RWPE1 (cell line): ENCODE measurements at regions not wholly inside any gene's neighbourhood (a gene's known extent, or its start where the extent isn't known, plus 50 kb on each side); places are given as distances from the start of the nearest gene placed in this dataset.
A peak's percentile ranks its signal among the peaks of the same experiment; 100 is the strongest.

Experiments used
- CTCF ChIA-PET: fragments of 350-600 bp; sonication (Branson Sonifier 250); formaldehyde crosslinking; extraction: SDS; loops from one replicate; lab custom pipeline; 2021; lab: Yijun Ruan, JAX
- POLR2A ChIA-PET: fragments of 400-600 bp; formaldehyde crosslinking; extraction: SDS; loops from one replicate; lab custom pipeline; 2020; ENCODE audit warnings: antibody characterized with exemption; ENCODE audit not compliant: low non-redundant PET; lab: Yijun Ruan, JAX
- DNase-seq: peaks from one replicate; pipeline ENCODE4 v3.0.0; 2012; ENCODE audit warnings: low spot score
- H3K27ac ChIP-seq: fragments of 450-650 bp; 2 replicates; pipeline ENCODE4 v1.5.1; 2017
- CTCF ChIP-seq: fragments of 450-650 bp; conservative IDR thresholded peaks from 2 replicates; pipeline ENCODE4 v1.5.1; 2017; ENCODE audit warnings: low read depth, mild to moderate bottlenecking

GRCh38 chr10:105798328-105798889 lies 1157.3 kb downstream of the SORCS3 start:
- ChIA-PET POLR2A (no interaction called here), CTCF (interaction anchor here (0.6 kb wide), 1 partner anchor 411 kb away, joined by 3 read pairs; no protein-coding TSS in a partner anchor)
- DNase-seq = no peak

GRCh38 chr10:105797234-105797890 lies 1156.3 kb downstream of the SORCS3 start:
- ChIA-PET CTCF (interaction anchor here (0.6 to 0.7 kb wide), 3 partner anchors 64 to 648 kb away, joined by 3 to 4 read pairs (median 3); no protein-coding TSS in a partner anchor), POLR2A (no interaction called here)
- no peak overlapping the region for H3K27ac ChIP-seq
- peak; percentile 61 for TF ChIP-seq CTCF
- peak; percentile 50 for DNase-seq

More at GRCh38 chr10:105798328-105798889, 1157.3 kb downstream of the SORCS3 start:
- TF ChIP-seq CTCF = no peak
- no peak overlapping the region for H3K27ac ChIP-seq

GRCh38 chr10:105793071-105793470 lies 1152.0 kb downstream of the SORCS3 start:
- peak; percentile 10 for DNase-seq
- POLR2A ChIA-PET = no interaction called here
- CTCF ChIA-PET = interaction anchor here (0.6 kb wide), 1 partner anchor 700 kb away, joined by 5 read pairs; no protein-coding TSS in a partner anchor
- no peak overlapping the region for H3K27ac ChIP-seq
- no peak for TF ChIP-seq CTCF

GRCh38 chr10:105785721-105786120 lies 1144.6 kb downstream of the SORCS3 start:
- CTCF ChIA-PET = no interaction called here

GRCh38 chr10:105783936-105784483 lies 1142.9 kb downstream of the SORCS3 start:
- H3K27ac ChIP-seq = no peak overlapping the region
- TF ChIP-seq CTCF = no peak

More at GRCh38 chr10:105785721-105786120, 1144.6 kb downstream of the SORCS3 start:
- POLR2A ChIA-PET = no interaction called here
- H3K27ac ChIP-seq = no peak overlapping the region
- no peak for DNase-seq
- no peak for TF ChIP-seq CTCF

GRCh38 chr10:105774881-105775280 lies 1133.8 kb downstream of the SORCS3 start:
- no peak overlapping the region for H3K27ac ChIP-seq

More at GRCh38 chr10:105783936-105784483, 1142.9 kb downstream of the SORCS3 start:
- no peak for DNase-seq
- POLR2A ChIA-PET = no interaction called here
- CTCF ChIA-PET = no interaction called here

More at GRCh38 chr10:105774881-105775280, 1133.8 kb downstream of the SORCS3 start:
- DNase-seq = no peak
- ChIA-PET POLR2A (no interaction called here), CTCF (no interaction called here)
- no peak for TF ChIP-seq CTCF
